K562 (cell line): ENCODE measurements at regions not wholly inside any gene's neighbourhood (a gene's known extent, or its start where the extent isn't known, plus 50 kb on each side); places are given as distances from the start of the nearest gene placed in this dataset.

Source experiments
- ATAC-seq: fragments of 200-7000 bp; cut with Tn5 transposase; 3 replicates; pipeline ENCODE4 v1.9.1; 2020; ENCODE audit warnings: moderate library complexity
- BruUV-seq: library from RNA; stranded (reverse); fragments of 400-500 nt; replicated peaks from 2 replicates; lab custom pipeline; 2021; lab: Mats Ljungman, UMichigan
- CTCF ChIA-PET: fragments of 300-600 bp; formaldehyde crosslinking; extraction: SDS; loops from one replicate; lab custom pipeline; 2021; ENCODE audit warnings: low intra/inter-chr PET ratio; lab: Yijun Ruan, JAX
- POLR2A ChIA-PET: fragments of 300-600, 350-650 bp; sonication (Branson Sonifier 250); formaldehyde crosslinking; extraction: SDS; loops from one replicate; lab custom pipeline; 2021; ENCODE audit warnings: antibody characterized with exemption, inconsistent platforms; lab: Yijun Ruan, JAX
- DNase-seq, 4 experiments: peaks; one replicate each; pipeline versions ENCODE4 v3.0.0 to v3.0.0-alpha.2; 2011 to 2018; ENCODE audit warnings: low spot score in 3 of 4, mixed read lengths in 3 of 4; ENCODE audit errors: extremely low read depth in 1 of 4
- FAIRE-seq: peaks from 2 replicates; lab custom pipeline; 2011; peaks lifted over from hg19 to GRCh38; lab: Jason Lieb, UNC
- H2AFZ ChIP-seq: 2 replicates; pipeline ENCODE4 v1.6.0; 2011; ENCODE audit warnings: low read depth, low read length, control low read depth, inconsistent platforms
- H3K27ac ChIP-seq: fragments of 200-600 bp; 3 replicates; pipeline ENCODE4 v1.8.0; 2011; ENCODE audit warnings: low read depth, mild to moderate bottlenecking, control low read depth, inconsistent platforms, low read length, moderate library complexity, mixed read lengths; ENCODE audit errors: extremely low read depth
- H3K27me3 ChIP-seq, 2 experiments: fragments of 300-600 bp in 1 of 2; 2 replicates in 1 of 2; 3 replicates in 1 of 2; pipeline versions ENCODE4 v1.6.0 to v1.8.0; 2011; ENCODE audit warnings: inconsistent platforms in 2 of 2, low read length in 2 of 2, mild to moderate bottlenecking in 1 of 2, mixed read lengths in 1 of 2, moderate library complexity in 1 of 2; ENCODE audit not compliant: control insufficient read depth in 2 of 2, insufficient read depth in 2 of 2
- H3K36me3 ChIP-seq: fragments of 300-600 bp; 3 replicates; pipeline ENCODE4 v1.8.0; 2011; ENCODE audit warnings: mild to moderate bottlenecking, low read length, inconsistent platforms; ENCODE audit not compliant: control insufficient read depth, insufficient read depth
- H3K4me1 ChIP-seq, 2 experiments: fragments of 200-600 bp in 1 of 2; replicated peaks in 1 of 2; 2 replicates in 1 of 2; 3 replicates in 1 of 2; pipeline versions ENCODE4 v1.5.1 to v1.8.0; 2011; ENCODE audit warnings: inconsistent platforms in 2 of 2, low read length in 2 of 2, mild to moderate bottlenecking in 1 of 2, mixed read lengths in 1 of 2, moderate library complexity in 1 of 2; ENCODE audit not compliant: control insufficient read depth in 2 of 2, insufficient read depth in 2 of 2
- H3K4me2 ChIP-seq: 2 replicates; pipeline ENCODE4 v1.6.1; 2011; ENCODE audit warnings: low read length, control low read depth, inconsistent platforms, mixed read lengths; ENCODE audit not compliant: insufficient read depth
- H3K4me3 ChIP-seq: fragments of 200-600 bp; sonication (generic), shearing (Covaris generic); 2 replicates; pipeline ENCODE4 v1.5.1; 2016; ENCODE audit warnings: control low read depth, inconsistent platforms
- H3K79me2 ChIP-seq: fragments of 200-600 bp; 3 replicates; pipeline ENCODE4 v1.8.0; 2011; ENCODE audit warnings: low read length, inconsistent platforms; ENCODE audit not compliant: control insufficient read depth, insufficient read depth
- H3K9ac ChIP-seq, 2 experiments: 2 replicates each; pipeline versions ENCODE4 v1.6.0 to v1.6.1; 2011; ENCODE audit warnings: low read depth in 2 of 2, low read length in 2 of 2, control low read depth in 1 of 2, inconsistent platforms in 1 of 2, mild to moderate bottlenecking in 1 of 2, mixed read lengths in 1 of 2; ENCODE audit not compliant: insufficient read depth in 1 of 2
- H3K9me1 ChIP-seq: one replicate; pipeline ENCODE4 v1.6.0; 2011; ENCODE audit warnings: inconsistent platforms, mild to moderate bottlenecking, low read length, moderate library complexity; ENCODE audit not compliant: control insufficient read depth, insufficient read depth
- H3K9me3 ChIP-seq: replicated peaks from 2 replicates; pipeline ENCODE4 v1.5.1; 2011; ENCODE audit warnings: low read depth, low read length, inconsistent platforms; ENCODE audit not compliant: control insufficient read depth, insufficient read depth
- H4K20me1 ChIP-seq: replicated peaks from 2 replicates; pipeline ENCODE4 v1.6.1; 2011; ENCODE audit warnings: low read length, inconsistent platforms, mixed read lengths; ENCODE audit not compliant: control insufficient read depth, insufficient read depth
- CBFA2T3 ChIP-seq: fragments of 450-650 bp; IDR thresholded peaks from 2 replicates; pipeline ENCODE4 v1.6.1; 2017
- CHD1 ChIP-seq: fragments of 200-600 bp; sonication (generic); IDR thresholded peaks from one replicate; pipeline ENCODE4 v1.6.1; 2012; ENCODE audit warnings: mild to moderate bottlenecking, moderate library complexity, low read length, inconsistent platforms
- ELF1 ChIP-seq: fragments of 200-800 bp; sonication (Bioruptor generic); IDR thresholded peaks from 2 replicates; pipeline ENCODE4 v1.6.1; 2016; ENCODE audit warnings: missing genetic modification characterization, missing compliant biosample characterization
- FOS ChIP-seq: IDR thresholded peaks from 3 replicates; pipeline ENCODE4 v1.6.1; 2011; ENCODE audit not compliant: insufficient read length; ENCODE audit errors: extremely low read depth
- FOXA3 ChIP-seq, 2 experiments: fragments of 450-650 bp in 1 of 2; sonication (generic) in 1 of 2; formaldehyde crosslinking; IDR thresholded peaks in 1 of 2; conservative IDR thresholded peaks in 1 of 2; 2 replicates each; pipeline versions ENCODE4 v1.4.0 to v1.8.0; 2020 to 2022; ENCODE audit warnings: mild to moderate bottlenecking in 2 of 2, missing genetic modification reagents in 1 of 2
- FOXJ2 ChIP-seq: fragments of 200-800 bp; sonication (Bioruptor generic); IDR thresholded peaks from 2 replicates; pipeline ENCODE4 v1.6.1; 2016; ENCODE audit warnings: missing genetic modification characterization, missing compliant biosample characterization
- FOXK2 ChIP-seq, 2 experiments: fragments of 450-650 bp; IDR thresholded peaks in 1 of 2; conservative IDR thresholded peaks in 1 of 2; 2 replicates each; pipeline ENCODE4 v1.6.1; 2016; ENCODE audit warnings: low read depth in 2 of 2, mild to moderate bottlenecking in 1 of 2
- NFIC ChIP-seq: fragments of 450-650 bp; IDR thresholded peaks from 2 replicates; pipeline ENCODE4 v1.6.1; 2017; ENCODE audit warnings: mild to moderate bottlenecking, inconsistent platforms
- NFIX ChIP-seq: fragments of 250-450 bp; sonication (Bioruptor Pico); IDR thresholded peaks from 2 replicates; pipeline ENCODE4 v1.4.0; 2020; ENCODE audit warnings: low read depth, mild to moderate bottlenecking, moderate library complexity
- RNF2 ChIP-seq: sonication (generic); IDR thresholded peaks from 2 replicates; pipeline ENCODE4 v1.6.1; 2016
- TEAD4 ChIP-seq, 2 experiments: sonication (generic) in 1 of 2; formaldehyde crosslinking in 1 of 2; IDR thresholded peaks; 2 replicates each; pipeline versions ENCODE4 v1.6.1 to v1.8.0; 2012 to 2022; ENCODE audit warnings: borderline replicate concordance in 1 of 2, inconsistent platforms in 1 of 2, low read length in 1 of 2, mild to moderate bottlenecking in 1 of 2, missing genetic modification reagents in 1 of 2
- ZNF274 ChIP-seq: IDR thresholded peaks from 2 replicates; pipeline ENCODE4 v1.6.1; 2011; ENCODE audit warnings: low read depth, mild to moderate bottlenecking, low read length, moderate library complexity, borderline replicate concordance
- ZNF347 ChIP-seq: fragments of 450-650 bp; formaldehyde crosslinking; IDR thresholded peaks from 2 replicates; pipeline ENCODE4 v1.4.0; 2020; ENCODE audit warnings: low read depth, mild to moderate bottlenecking, moderate library complexity
- ZNF766 ChIP-seq: fragments of 200-800 bp; sonication (Bioruptor generic); conservative IDR thresholded peaks from 2 replicates; pipeline ENCODE4 v1.6.1; 2016; ENCODE audit warnings: missing genetic modification characterization, missing compliant biosample characterization
- ZSCAN32 ChIP-seq: fragments of 450-650 bp; formaldehyde crosslinking; IDR thresholded peaks from 2 replicates; pipeline ENCODE4 v1.4.0; 2020; ENCODE audit warnings: mild to moderate bottlenecking, moderate library complexity
- in situ Hi-C: fragments of 300-500 bp; cut with MboI; formaldehyde crosslinking; loops from 4 replicates; pipeline ENCODE4 v1.15.0; 2018; ENCODE audit warnings: inconsistent platforms, mixed read lengths
- intact Hi-C: fragments of 100-400 bp; cut with micrococcal nuclease; formaldehyde crosslinking; loops from 2 replicates; pipeline ENCODE4 v1.14.2; 2022
- TF ChIP-seq, protein P1 (sequence below), 2 experiments: fragments of 450-650 bp in 1 of 2; sonication (generic) in 1 of 2; formaldehyde crosslinking in 1 of 2; IDR thresholded peaks in 1 of 2; conservative IDR thresholded peaks in 1 of 2; 2 replicates each; pipeline versions ENCODE4 v1.6.1 to v1.8.1; 2016 to 2023; ENCODE audit warnings: mild to moderate bottlenecking in 2 of 2, moderate library complexity in 2 of 2, inconsistent platforms in 1 of 2, missing genetic modification reagents in 1 of 2
- TF ChIP-seq, protein P2 (sequence below): sonication (generic); formaldehyde crosslinking; IDR thresholded peaks from 2 replicates; pipeline ENCODE4 v1.8.0; 2022; ENCODE audit warnings: missing genetic modification reagents, mild to moderate bottlenecking, borderline replicate concordance
- TF ChIP-seq, protein P3 (sequence below): fragments of 450-650 bp; IDR thresholded peaks from 2 replicates; pipeline ENCODE4 v1.6.1; 2016; ENCODE audit warnings: low read depth, mild to moderate bottlenecking, moderate library complexity

DNA sequence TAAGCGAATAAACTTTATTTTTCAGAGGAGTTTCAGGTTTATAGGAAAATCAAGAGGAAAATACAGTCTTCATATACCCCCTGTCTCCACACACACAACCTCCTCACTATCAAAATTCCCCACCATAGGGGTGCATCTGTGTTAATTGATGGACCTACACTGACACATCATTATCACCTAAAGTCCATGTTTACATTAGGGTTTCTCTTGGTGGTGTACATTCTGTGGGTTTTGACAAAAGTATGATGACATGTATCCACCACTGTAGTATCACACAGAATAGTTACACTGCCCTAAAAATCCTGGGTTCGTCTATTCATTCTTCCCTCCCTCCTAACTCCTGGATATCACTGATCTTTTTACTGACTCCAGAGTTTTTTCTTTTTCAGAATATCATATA lies 654.2 kb downstream of the UQCRFS1 start (continued):
- TF ChIP-seq CBFA2T3 (peak; percentile 55; the same call in 1 of the 2 replicates), FOXJ2 (tag) (0 out of 2 replicates have a peak, but pooled peaks have one; percentile 23), TEAD4 (IDR thresholded peaks at IDR 0.05; ENCODE audit: low read length) (0 out of 2 replicates have a peak, but pooled peaks have one; percentile 9), TEAD4 (CRISPR knock-in tag; IDR thresholded peaks at IDR 0.05; ENCODE audit: borderline replicate concordance) (no peak), ZNF766 (CRISPR knock-in tag) (0 out of 2 replicates have a peak, but pooled peaks have one; percentile 56), FOS (no peak), FOXK2 (conservative IDR thresholded peaks at IDR 0.05 in 1 of 2, IDR thresholded peaks at IDR 0.05 in 1 of 2; ENCODE audit: low read depth in 2 of 2) (peak; percentile 93 to 97), ZSCAN32 (CRISPR knock-in tag) (no peak), FOXA3 (CRISPR knock-in tag; conservative IDR thresholded peaks at IDR 0.05 in 1 of 2, IDR thresholded peaks at IDR 0.05 in 1 of 2) (peak; percentile 95 to 96)
- TF ChIP-seq, protein P1, sequence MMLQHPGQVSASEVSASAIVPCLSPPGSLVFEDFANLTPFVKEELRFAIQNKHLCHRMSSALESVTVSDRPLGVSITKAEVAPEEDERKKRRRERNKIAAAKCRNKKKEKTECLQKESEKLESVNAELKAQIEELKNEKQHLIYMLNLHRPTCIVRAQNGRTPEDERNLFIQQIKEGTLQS (IDR thresholded peaks at IDR 0.05) = peak; percentile 51; the same call in 1 of the 2 replicates
- TF ChIP-seq, protein P1 (CRISPR knock-in tag; conservative IDR thresholded peaks at IDR 0.05) = no peak
- TF ChIP-seq, all 486 proteins: peak for 30

DNA sequence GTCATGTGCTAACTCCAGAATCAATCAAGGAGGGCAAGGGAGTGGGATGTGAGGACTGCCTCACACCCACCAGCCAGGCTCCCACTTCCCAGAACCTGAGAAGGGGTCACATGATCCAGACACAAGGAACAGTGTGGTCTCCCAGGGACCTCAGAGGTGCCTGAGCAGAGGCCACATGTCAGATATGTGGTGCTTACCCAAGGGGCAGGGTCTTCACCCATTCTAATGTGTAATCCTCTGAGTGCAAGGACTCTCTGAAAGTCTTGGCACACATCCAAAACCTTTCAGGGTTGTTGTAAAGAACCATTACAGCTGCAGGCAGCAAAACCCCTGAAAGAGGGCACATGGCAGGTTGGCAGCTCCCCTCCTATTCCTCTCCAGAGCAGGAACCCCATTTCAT lies 656.6 kb downstream of the UQCRFS1 start:
- no peak overlapping the region for H2AFZ ChIP-seq
- H3K27me3 ChIP-seq = no peaks in the 10 kb centered on the region
- no peaks in the 10 kb centered on the region for H3K9me3 ChIP-seq
- BruUV-seq = no TSS peak
- DNase-seq (no peak), FAIRE-seq (peak; percentile 32), ATAC-seq (no peak)
- H3K79me2 ChIP-seq = peaks cover 8% of the 10 kb centered on the region; the same call in 1 of the 3 replicates
- H3K9me1 ChIP-seq = no peaks in the 10 kb centered on the region
- H3K4me2 ChIP-seq = no peak overlapping the region
- intact Hi-C loops (no loop called here), in situ Hi-C loops (no loop called here)
- CTCF ChIA-PET = no interaction called here
- H4K20me1 ChIP-seq = no peaks in the 10 kb centered on the region
- no peak overlapping the region for H3K4me3 ChIP-seq
- no peaks in the 10 kb centered on the region for H3K36me3 ChIP-seq
- no peak overlapping the region for H3K27ac ChIP-seq
- H3K4me1 ChIP-seq = peaks cover 3 to 29% of the 10 kb centered on the region in 2 experiments; a peak in 4 of 5 replicates
- H3K9ac ChIP-seq = peak overlapping the region in 1 of 2 experiments; percentile 21; a peak in 1 of 4 replicates
- POLR2A ChIA-PET = interaction anchor here (0.8 kb wide), 1 partner anchor 21 kb away, joined by 3 read pairs; no protein-coding TSS in a partner anchor
- peak; percentile 93 for TF ChIP-seq NFIC
- no peak for TF ChIP-seq ZNF347 (CRISPR knock-in tag)
- peak; percentile 24; the same call in 1 of the 2 replicates for TF ChIP-seq NFIX (CRISPR knock-in tag)
- TF ChIP-seq RNF2 = no peak
- TF ChIP-seq, protein P2, sequence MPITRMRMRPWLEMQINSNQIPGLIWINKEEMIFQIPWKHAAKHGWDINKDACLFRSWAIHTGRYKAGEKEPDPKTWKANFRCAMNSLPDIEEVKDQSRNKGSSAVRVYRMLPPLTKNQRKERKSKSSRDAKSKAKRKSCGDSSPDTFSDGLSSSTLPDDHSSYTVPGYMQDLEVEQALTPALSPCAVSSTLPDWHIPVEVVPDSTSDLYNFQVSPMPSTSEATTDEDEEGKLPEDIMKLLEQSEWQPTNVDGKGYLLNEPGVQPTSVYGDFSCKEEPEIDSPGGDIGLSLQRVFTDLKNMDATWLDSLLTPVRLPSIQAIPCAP (CRISPR knock-in tag) = no peak
- TF ChIP-seq CHD1 = no peak
- no peak for TF ChIP-seq ZNF274
- TF ChIP-seq, protein P3, sequence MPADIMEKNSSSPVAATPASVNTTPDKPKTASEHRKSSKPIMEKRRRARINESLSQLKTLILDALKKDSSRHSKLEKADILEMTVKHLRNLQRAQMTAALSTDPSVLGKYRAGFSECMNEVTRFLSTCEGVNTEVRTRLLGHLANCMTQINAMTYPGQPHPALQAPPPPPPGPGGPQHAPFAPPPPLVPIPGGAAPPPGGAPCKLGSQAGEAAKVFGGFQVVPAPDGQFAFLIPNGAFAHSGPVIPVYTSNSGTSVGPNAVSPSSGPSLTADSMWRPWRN = no peak
- no peak for TF ChIP-seq ELF1
